SK-N-MC (cell line): ENCODE measurements at regions not wholly inside any gene's neighbourhood (a gene's known extent, or its start where the extent isn't known, plus 50 kb on each side); places are given as distances from the start of the nearest gene placed in this dataset.

Source experiments
- EZH2 ChIP-seq: fragments of 200-600 bp; sonication (generic); IDR thresholded peaks from one replicate; pipeline ENCODE4 v1.6.1; 2017; ENCODE audit warnings: antibody characterized with exemption
- FOXP2 ChIP-seq: optimal IDR thresholded peaks from 2 replicates; pipeline ENCODE3; 2011; ENCODE audit warnings: mild to moderate bottlenecking, moderate library complexity; ENCODE audit not compliant: insufficient read depth; ENCODE audit errors: extremely low read length, control extremely low read depth
- POLR2AphosphoS5 ChIP-seq: IDR thresholded peaks from 2 replicates; pipeline ENCODE4 v1.6.1; 2012; ENCODE audit warnings: mild to moderate bottlenecking, low read depth, low read length, borderline replicate concordance

DNA sequence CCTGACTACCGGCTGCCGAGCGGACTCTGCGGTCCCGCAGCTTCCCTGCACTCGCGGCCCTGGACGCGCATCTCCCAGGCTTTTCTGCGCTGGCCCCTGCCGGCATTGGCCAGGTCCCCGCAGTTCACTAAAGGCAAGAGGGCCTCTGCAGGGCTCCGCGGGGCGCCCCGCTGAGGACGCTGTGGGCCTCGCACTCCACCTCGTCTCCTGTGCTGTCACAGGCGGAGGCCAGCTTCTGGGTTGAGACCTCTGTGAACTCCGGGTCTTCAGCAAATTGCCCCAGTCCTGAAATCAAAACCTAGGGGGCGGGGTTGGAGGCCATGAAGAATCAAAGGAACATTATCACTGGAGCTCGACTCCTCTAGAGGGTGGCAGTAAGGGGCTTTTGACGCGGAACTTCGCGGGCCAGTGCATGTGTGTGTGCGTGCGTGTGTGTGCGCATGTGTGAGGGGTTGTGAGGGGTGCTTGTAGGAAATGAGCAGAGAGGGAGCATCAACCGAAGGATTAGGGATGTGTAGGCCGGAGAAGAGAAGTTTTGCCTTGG is 68.5 kb upstream of the CAPRIN2 start:
- no peak for TF ChIP-seq EZH2
- no peak for TF ChIP-seq POLR2AphosphoS5
- no peak for TF ChIP-seq FOXP2
